Hepatic stellate cell (primary cell): ENCODE measurements at regions not wholly inside any gene's neighbourhood (a gene's known extent, or its start where the extent isn't known, plus 50 kb on each side); places are given as distances from the start of the nearest gene placed in this dataset.

Experiments
- DNase-seq: peaks from one replicate; pipeline ENCODE4 v3.0.0; 2011; ENCODE audit warnings: low spot score

DNA sequence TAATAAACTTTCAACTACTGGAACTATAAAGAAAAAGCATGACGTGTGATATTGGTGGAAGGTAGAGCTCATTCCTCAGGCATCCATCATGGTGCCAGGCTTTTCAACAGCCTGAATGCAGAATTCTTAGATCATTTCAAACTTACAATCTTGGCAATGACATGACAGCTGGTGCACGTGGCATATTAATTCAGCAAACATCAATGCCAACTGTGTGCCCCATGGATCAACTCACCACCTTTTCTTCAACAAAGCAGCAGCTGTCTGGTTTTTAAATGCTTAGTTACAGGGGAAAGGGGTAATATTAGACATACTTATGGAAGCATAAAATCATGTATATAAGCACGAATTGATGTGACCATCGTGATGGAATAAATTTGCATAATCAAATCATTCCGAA is 56.0 kb upstream of the OR13F1 start:
- DNase-seq: no peak
